Neuronal stem cell (in vitro differentiated cells): ENCODE measurements at regions not wholly inside any gene's neighbourhood (a gene's known extent, or its start where the extent isn't known, plus 50 kb on each side); places are given as distances from the start of the nearest gene placed in this dataset.

ENCODE experiments used
- DNase-seq: peaks from one replicate; pipeline ENCODE4 v3.0.0-alpha.2; 2013; ENCODE audit warnings: low spot score
- H2AFZ ChIP-seq: one replicate; pipeline ENCODE4 v1.6.1; 2013; ENCODE audit warnings: mild to moderate bottlenecking, low read length, inconsistent platforms
- H2AK5ac ChIP-seq: 2 replicates; pipeline ENCODE4 v1.6.1; 2013; ENCODE audit warnings: low read depth, mild to moderate bottlenecking, inconsistent platforms, low read length, moderate library complexity, mixed read lengths
- H2BK120ac ChIP-seq: 2 replicates; pipeline ENCODE4 v1.6.1; 2013; ENCODE audit warnings: low read depth, mild to moderate bottlenecking, inconsistent platforms, low read length, moderate library complexity, mixed read lengths
- H2BK12ac ChIP-seq: one replicate; pipeline ENCODE4 v1.6.1; 2013; ENCODE audit warnings: low read length, inconsistent platforms
- H2BK15ac ChIP-seq: 2 replicates; pipeline ENCODE4 v1.6.1; 2013; ENCODE audit warnings: mild to moderate bottlenecking, low read length, inconsistent platforms, mixed read lengths
- H2BK5ac ChIP-seq: one replicate; pipeline ENCODE4 v1.6.1; 2013; ENCODE audit warnings: inconsistent platforms, mild to moderate bottlenecking, low read length, moderate library complexity
- H3K14ac ChIP-seq: one replicate; pipeline ENCODE4 v1.6.1; 2013; ENCODE audit warnings: low read length, inconsistent platforms
- H3K18ac ChIP-seq: 2 replicates; pipeline ENCODE4 v1.6.1; 2013; ENCODE audit warnings: low read length, inconsistent platforms
- H3K23ac ChIP-seq: 2 replicates; pipeline ENCODE4 v1.6.1; 2013; ENCODE audit warnings: low read depth, mild to moderate bottlenecking, mixed read lengths, low read length, inconsistent platforms; ENCODE audit not compliant: poor library complexity
- H3K27ac ChIP-seq: replicated peaks from 3 replicates; pipeline ENCODE4 v1.5.1; 2013; ENCODE audit warnings: low read length, inconsistent platforms
- H3K27me3 ChIP-seq, 3 experiments: 2 replicates each; pipeline ENCODE4 v1.6.1; 2013; ENCODE audit warnings: low read length in 3 of 3, mild to moderate bottlenecking in 2 of 3, inconsistent platforms in 1 of 3, low read depth in 1 of 3, mixed read lengths in 1 of 3, moderate library complexity in 1 of 3; ENCODE audit not compliant: control insufficient read depth in 3 of 3, insufficient read depth in 3 of 3
- H3K36me3 ChIP-seq, 2 donors: replicated peaks in 1 of 2; 2 replicates each; pipeline ENCODE4 v1.6.1; 2013; ENCODE audit warnings: low read length in 2 of 2; ENCODE audit not compliant: control insufficient read depth in 2 of 2, insufficient read depth in 2 of 2
- H3K4ac ChIP-seq: 2 replicates; pipeline ENCODE4 v1.6.1; 2013; ENCODE audit warnings: inconsistent platforms, mild to moderate bottlenecking, low read length, moderate library complexity
- H3K4me1 ChIP-seq, 2 donors: 1 replicate in 1 of 2; 2 replicates in 1 of 2; pipeline ENCODE4 v1.6.1; 2013; ENCODE audit warnings: low read length in 2 of 2, low read depth in 1 of 2; ENCODE audit not compliant: control insufficient read depth in 2 of 2, insufficient read depth in 1 of 2
- H3K4me2 ChIP-seq: one replicate; pipeline ENCODE4 v1.6.1; 2013; ENCODE audit warnings: mild to moderate bottlenecking, low read length, inconsistent platforms; ENCODE audit not compliant: insufficient read depth, poor library complexity, severe bottlenecking
- H3K4me3 ChIP-seq, 2 donors: 2 replicates each; pipeline ENCODE4 v1.5.1; 2013; ENCODE audit warnings: low read length in 2 of 2, mild to moderate bottlenecking in 2 of 2, inconsistent platforms in 1 of 2, moderate library complexity in 1 of 2
- H3K79me1 ChIP-seq: one replicate; pipeline ENCODE4 v1.6.1; 2013; ENCODE audit warnings: low read depth, mild to moderate bottlenecking, inconsistent platforms, low read length, moderate library complexity
- H3K9ac ChIP-seq: one replicate; pipeline ENCODE4 v1.6.1; 2013; ENCODE audit warnings: mild to moderate bottlenecking, low read depth, low read length, inconsistent platforms; ENCODE audit not compliant: poor library complexity
- H3K9me3 ChIP-seq, 2 donors: replicated peaks in 1 of 2; 2 replicates each; pipeline versions ENCODE3 to v1.6.1; 2013; ENCODE audit warnings: low read length in 2 of 2, mild to moderate bottlenecking in 2 of 2, inconsistent platforms in 1 of 2, low read depth in 1 of 2, mixed read lengths in 1 of 2, moderate library complexity in 1 of 2; ENCODE audit not compliant: control insufficient read depth in 2 of 2, insufficient read depth in 1 of 2
- H4K8ac ChIP-seq: one replicate; pipeline ENCODE4 v1.6.1; 2013; ENCODE audit warnings: low read depth, mild to moderate bottlenecking, inconsistent platforms, low read length, moderate library complexity
- H4K91ac ChIP-seq: one replicate; pipeline ENCODE4 v1.6.1; 2013; ENCODE audit warnings: low read length, low read depth, mild to moderate bottlenecking, inconsistent platforms; ENCODE audit not compliant: poor library complexity
- WGBS, 2 donors: extraction: QIAGEN DNeasy Blood & Tissue Kit; methylation state at CpG; one replicate each; pipeline ENCODE4 v1.1.7; 2013; ENCODE audit warnings: missing lambda C conversion rate in 2 of 2, mixed read lengths in 1 of 2; ENCODE audit not compliant: insufficient read length in 2 of 2, insufficient replicate concordance in 1 of 2; ENCODE audit errors: extremely low coverage in 2 of 2; 5-methylcytosine and 5-hydroxymethylcytosine counted together

- no peak overlapping the region for H3K4me2 ChIP-seq
- no CpG with 5 or more reads among the region's 2 CpGs for WGBS, 2 donors
- H3K4me1 ChIP-seq = peaks cover 0 to 1% of the 10 kb centered on the region in 2 donors
- no peak overlapping the region for H4K91ac ChIP-seq
- H4K8ac ChIP-seq = no peak overlapping the region
- DNase-seq = no peak
- H3K27ac ChIP-seq = no peak overlapping the region
- H3K36me3 ChIP-seq = no peaks in the 10 kb centered on the region
- no peak overlapping the region for H2BK15ac ChIP-seq
- no peak overlapping the region for H2BK5ac ChIP-seq
- peaks cover 0 to 6% of the 10 kb centered on the region in 2 donors for H3K9me3 ChIP-seq
- H2BK120ac ChIP-seq = no peak overlapping the region
- H2AK5ac ChIP-seq = no peak overlapping the region
- no peaks in the 10 kb centered on the region for H3K27me3 ChIP-seq
- H3K79me1 ChIP-seq = no peaks in the 10 kb centered on the region
- no peak overlapping the region for H3K23ac ChIP-seq
- no peak overlapping the region for H3K18ac ChIP-seq
- no peak overlapping the region for H3K9ac ChIP-seq
- peak overlapping the region; percentile 59 for H2AFZ ChIP-seq
- H2BK12ac ChIP-seq = no peak overlapping the region
- no peak overlapping the region for H3K4me3 ChIP-seq
- H3K4ac ChIP-seq = no peak overlapping the region
- H3K14ac ChIP-seq = peak overlapping the region; percentile 4
Measured at GRCh38 chr13:88000787-88001186, 329.6 kb downstream of the SLITRK5 start.

GRCh38 chr13:88005188-88005587 lies 334.0 kb downstream of the SLITRK5 start:
- Histone ChIP-seq H2BK5ac (no peak overlapping the region), H2AK5ac (no peak overlapping the region), H3K23ac (no peak overlapping the region), H2AFZ (no peak overlapping the region), H3K18ac (no peak overlapping the region), H3K4me3 (no peak overlapping the region), H4K8ac (no peak overlapping the region), H3K4ac (no peak overlapping the region), H3K36me3 (no peaks in the 10 kb centered on the region), H2BK12ac (no peak overlapping the region), H3K14ac (no peak overlapping the region), H4K91ac (no peak overlapping the region), H2BK120ac (no peak overlapping the region), H3K27ac (no peak overlapping the region), H3K4me1 (peaks cover 0 to 1% of the 10 kb centered on the region in 2 donors), H3K9ac (no peak overlapping the region), H3K9me3 (no peaks in the 10 kb centered on the region), H2BK15ac (no peak overlapping the region), H3K4me2 (no peak overlapping the region), H3K79me1 (no peaks in the 10 kb centered on the region), H3K27me3 (no peaks in the 10 kb centered on the region)
- DNase-seq = no peak
- no CpG with 5 or more reads among the region's 2 CpGs for WGBS, 2 donors

- Histone ChIP-seq H3K9ac (no peak overlapping the region), H3K9me3 (peaks cover 0 to under 1% of the 10 kb centered on the region in 2 donors), H4K91ac (no peak overlapping the region), H2AK5ac (no peak overlapping the region), H3K4me2 (no peak overlapping the region), H3K4me1 (no peaks in the 10 kb centered on the region), H4K8ac (no peak overlapping the region), H2AFZ (no peak overlapping the region), H2BK5ac (no peak overlapping the region), H3K27ac (no peak overlapping the region), H3K27me3 (no peaks in the 10 kb centered on the region), H3K4me3 (no peak overlapping the region), H3K36me3 (no peaks in the 10 kb centered on the region), H3K18ac (no peak overlapping the region), H3K4ac (no peak overlapping the region), H3K14ac (no peak overlapping the region), H3K79me1 (no peaks in the 10 kb centered on the region), H2BK12ac (no peak overlapping the region), H2BK15ac (no peak overlapping the region), H2BK120ac (no peak overlapping the region), H3K23ac (no peak overlapping the region)
- no CpG with 5 or more reads among the region's 2 CpGs for WGBS, 2 donors
- no peak for DNase-seq
Measured at GRCh38 chr13:88014527-88014926, 343.4 kb downstream of the SLITRK5 start.

DNA sequence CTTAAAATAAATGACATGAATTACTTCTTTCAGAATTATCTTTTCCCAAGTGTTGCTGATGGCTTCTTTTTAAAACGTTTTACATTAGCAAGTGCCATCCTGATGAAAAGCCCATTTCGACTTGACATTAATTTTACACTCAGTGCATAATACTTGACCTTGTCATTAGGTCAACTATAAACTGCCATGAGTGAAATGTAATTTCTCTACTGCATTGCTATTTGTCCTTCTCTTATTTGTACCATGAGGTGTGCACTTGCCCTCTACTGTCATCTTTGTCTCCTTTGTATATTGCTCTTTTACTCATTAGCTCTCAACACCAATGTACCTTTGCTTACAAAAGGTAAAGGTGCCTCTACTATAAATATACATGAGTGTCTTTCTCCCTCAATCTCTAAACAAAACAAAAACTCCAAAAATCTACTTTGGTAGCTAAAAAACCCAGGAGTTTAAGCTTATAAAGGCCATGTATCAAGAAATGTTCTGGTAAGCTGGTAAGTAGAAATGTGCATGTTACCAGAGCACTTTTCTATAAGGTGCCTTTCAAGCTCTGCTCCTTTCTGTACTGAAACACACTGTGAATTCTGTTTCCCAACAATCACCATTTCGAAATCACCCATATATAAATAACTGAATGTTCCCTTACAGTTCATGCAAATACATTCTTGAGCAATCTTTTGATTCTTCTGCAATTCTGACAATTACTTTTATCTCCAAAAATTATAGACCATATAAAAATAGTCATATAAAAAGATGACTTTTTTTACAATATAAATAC lies 351.4 kb downstream of the SLITRK5 start:
- Histone ChIP-seq H3K27me3 (no peaks in the 10 kb centered on the region), H3K27ac (no peak overlapping the region), H3K79me1 (no peaks in the 10 kb centered on the region), H2AK5ac (no peak overlapping the region), H2BK15ac (no peak overlapping the region), H3K36me3 (no peaks in the 10 kb centered on the region), H2BK5ac (no peak overlapping the region), H3K18ac (no peak overlapping the region), H3K4me1 (peaks cover 0 to 6% of the 10 kb centered on the region in 2 donors), H3K9me3 (peaks cover 0 to 3% of the 10 kb centered on the region in 2 donors), H2BK120ac (no peak overlapping the region), H3K9ac (no peak overlapping the region), H2AFZ (no peak overlapping the region), H3K23ac (no peak overlapping the region), H2BK12ac (no peak overlapping the region), H4K8ac (no peak overlapping the region), H3K4me2 (no peak overlapping the region), H4K91ac (no peak overlapping the region), H3K4me3 (no peak overlapping the region), H3K4ac (no peak overlapping the region), H3K14ac (no peak overlapping the region)
- DNase-seq = no peak
- WGBS, 2 donors = no CpG with 5 or more reads among the region's 3 CpGs
